ENCODE measurements at regions not wholly inside any gene's neighbourhood (a gene's known extent, or its start where the extent isn't known, plus 50 kb on each side); places are given as distances from the start of the nearest gene placed in this dataset.

DNA sequence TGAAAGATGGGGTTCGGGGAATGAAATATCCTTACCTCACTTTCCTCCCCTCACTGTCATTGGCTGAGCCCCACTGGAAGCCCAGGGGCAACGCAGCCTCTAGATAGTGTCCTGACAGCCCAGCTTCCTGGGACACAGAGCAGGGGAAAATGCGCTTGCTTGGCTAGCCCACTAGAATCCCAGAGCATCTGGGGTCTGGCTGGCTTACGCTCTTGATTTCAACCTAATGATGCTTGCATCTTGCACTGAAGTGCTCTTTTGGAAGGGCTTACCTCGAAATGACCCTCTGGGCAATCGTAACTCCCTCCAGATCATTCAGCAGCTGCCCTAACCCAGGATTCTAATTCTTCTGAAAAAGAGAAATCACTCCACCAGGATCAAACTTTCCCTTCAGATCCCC lies 147.6 kb downstream of the SOX9 start:
- Histone ChIP-seq H3K27ac (no peak overlapping the region), H3K27me3 (replicated peaks) (no peaks in the 10 kb centered on the region), H3K4me3 (ENCODE audit: low read depth, low read length) (no peak overlapping the region), H3K36me3 (replicated peaks) (no peaks in the 10 kb centered on the region)
- no peak for DNase-seq
- in situ Hi-C loops (cut with HindIII; ENCODE audit: low pct_ligation_motif_present, low sequenced_read_pairs) = no loop called here
- TF ChIP-seq, protein P1, sequence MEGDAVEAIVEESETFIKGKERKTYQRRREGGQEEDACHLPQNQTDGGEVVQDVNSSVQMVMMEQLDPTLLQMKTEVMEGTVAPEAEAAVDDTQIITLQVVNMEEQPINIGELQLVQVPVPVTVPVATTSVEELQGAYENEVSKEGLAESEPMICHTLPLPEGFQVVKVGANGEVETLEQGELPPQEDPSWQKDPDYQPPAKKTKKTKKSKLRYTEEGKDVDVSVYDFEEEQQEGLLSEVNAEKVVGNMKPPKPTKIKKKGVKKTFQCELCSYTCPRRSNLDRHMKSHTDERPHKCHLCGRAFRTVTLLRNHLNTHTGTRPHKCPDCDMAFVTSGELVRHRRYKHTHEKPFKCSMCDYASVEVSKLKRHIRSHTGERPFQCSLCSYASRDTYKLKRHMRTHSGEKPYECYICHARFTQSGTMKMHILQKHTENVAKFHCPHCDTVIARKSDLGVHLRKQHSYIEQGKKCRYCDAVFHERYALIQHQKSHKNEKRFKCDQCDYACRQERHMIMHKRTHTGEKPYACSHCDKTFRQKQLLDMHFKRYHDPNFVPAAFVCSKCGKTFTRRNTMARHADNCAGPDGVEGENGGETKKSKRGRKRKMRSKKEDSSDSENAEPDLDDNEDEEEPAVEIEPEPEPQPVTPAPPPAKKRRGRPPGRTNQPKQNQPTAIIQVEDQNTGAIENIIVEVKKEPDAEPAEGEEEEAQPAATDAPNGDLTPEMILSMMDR (IDR thresholded peaks at IDR 0.05; ENCODE audit: low read depth, low read length, missing control alignments) = no peak

DNA sequence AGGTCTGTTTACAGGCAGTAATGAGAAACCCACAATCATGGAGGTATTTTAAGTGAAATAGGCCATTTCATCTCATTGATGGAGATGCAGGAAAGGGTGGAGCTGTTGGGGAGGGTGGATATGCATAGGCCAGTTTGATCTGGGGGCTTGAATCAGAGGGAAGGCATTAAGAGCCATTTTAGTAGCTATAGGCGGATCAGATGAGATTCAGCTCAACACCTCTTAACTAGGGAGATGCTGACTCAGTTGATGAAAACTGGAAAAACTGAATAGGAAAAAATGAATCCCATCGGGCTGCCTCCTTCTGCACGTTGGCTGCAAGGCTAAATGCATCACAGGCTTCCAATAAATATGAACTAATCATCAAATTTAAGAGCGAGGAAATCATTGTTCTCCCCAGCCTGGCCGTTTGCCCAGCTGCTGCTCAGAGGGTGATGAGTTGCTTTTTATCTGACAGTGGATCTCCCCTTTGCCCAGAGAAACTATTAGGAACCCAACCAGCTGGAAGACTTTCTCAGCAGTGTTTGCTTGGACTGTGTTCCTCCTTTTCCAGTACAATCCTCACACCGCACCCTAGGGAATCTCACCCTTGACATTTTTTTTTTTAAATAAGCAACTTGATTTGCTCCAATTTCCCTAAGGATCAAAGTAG lies 149.6 kb downstream of the SOX9 start:
- peak; percentile 26 for DNase-seq
- Histone ChIP-seq H3K4me3 (ENCODE audit: low read depth, low read length) (no peak overlapping the region), H3K27ac (no peak overlapping the region), H3K36me3 (replicated peaks) (no peaks in the 10 kb centered on the region), H3K27me3 (replicated peaks) (no peaks in the 10 kb centered on the region)
- in situ Hi-C loops (cut with HindIII; ENCODE audit: low pct_ligation_motif_present, low sequenced_read_pairs) = no loop called here
- TF ChIP-seq, protein P1 (IDR thresholded peaks at IDR 0.05; ENCODE audit: low read depth, low read length, missing control alignments) = no peak

DNA sequence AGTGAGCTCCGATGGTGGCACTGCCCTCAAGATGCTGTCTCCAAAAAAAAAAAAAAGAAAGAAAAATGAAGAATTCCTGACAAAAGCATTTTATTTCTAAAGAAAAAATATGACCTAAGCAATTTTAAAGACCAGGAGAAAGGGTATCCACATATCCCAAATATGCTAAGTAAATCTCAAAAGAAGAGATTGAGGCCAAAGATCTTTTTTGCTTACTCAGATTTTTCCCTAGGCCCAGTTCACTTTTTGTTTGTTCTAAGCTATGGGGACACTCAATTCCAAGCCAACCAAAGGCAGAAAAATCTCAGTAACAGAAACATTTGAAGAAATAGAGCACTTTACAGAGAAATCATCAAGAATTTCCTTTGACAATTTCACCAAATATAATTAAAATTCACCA lies 150.8 kb downstream of the SOX9 start:
- Histone ChIP-seq H3K4me3 (ENCODE audit: low read depth, low read length) (no peak overlapping the region), H3K27ac (no peak overlapping the region), H3K27me3 (replicated peaks) (no peaks in the 10 kb centered on the region), H3K36me3 (replicated peaks) (no peaks in the 10 kb centered on the region)
- TF ChIP-seq, protein P1 (IDR thresholded peaks at IDR 0.05; ENCODE audit: low read depth, low read length, missing control alignments) = no peak
- in situ Hi-C loops (cut with HindIII; ENCODE audit: low pct_ligation_motif_present, low sequenced_read_pairs) = no loop called here
- no peak for DNase-seq

DNA sequence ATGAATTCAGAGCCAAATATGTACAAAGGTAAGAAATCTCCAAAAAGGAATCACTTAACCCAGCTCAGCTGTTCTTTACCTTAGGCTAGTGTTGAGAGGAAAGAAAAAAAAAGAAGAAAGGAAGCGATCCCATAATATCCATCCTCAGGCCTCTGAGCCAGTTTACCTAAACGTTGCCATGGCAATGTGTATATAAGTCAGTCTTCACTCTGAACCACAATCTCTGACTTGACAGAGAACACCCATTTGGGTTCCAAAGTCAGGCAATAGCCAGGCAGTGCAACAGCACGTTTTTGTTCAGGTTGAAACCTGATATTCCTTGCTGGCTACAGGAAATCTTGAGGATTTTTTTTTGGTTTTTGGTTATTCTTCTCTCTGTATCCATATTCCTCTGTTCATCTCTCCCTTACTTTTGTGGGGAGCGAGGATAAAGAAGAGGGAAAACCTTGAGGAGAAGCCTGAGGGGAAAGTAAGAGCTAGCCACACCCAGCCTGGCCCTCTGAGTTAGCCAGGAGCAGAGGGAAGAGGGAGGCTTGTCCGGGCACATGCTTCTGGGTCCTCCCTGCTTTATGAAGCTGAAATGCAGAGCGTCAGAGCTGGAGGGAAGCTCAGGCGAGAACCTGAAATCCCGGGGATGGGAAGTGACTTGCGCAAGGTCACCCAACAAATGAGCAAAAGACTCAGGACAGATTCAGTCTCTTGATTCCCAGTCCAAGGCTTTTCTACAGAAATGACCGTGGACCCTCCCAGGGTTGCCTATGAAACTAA lies 152.7 kb downstream of the SOX9 start:
- Histone ChIP-seq H3K36me3 (replicated peaks) (no peaks in the 10 kb centered on the region), H3K27ac (no peak overlapping the region), H3K27me3 (replicated peaks) (no peaks in the 10 kb centered on the region), H3K4me3 (ENCODE audit: low read depth, low read length) (no peak overlapping the region)
- DNase-seq = no peak
- in situ Hi-C loops (cut with HindIII; ENCODE audit: low pct_ligation_motif_present, low sequenced_read_pairs) = no loop called here
- TF ChIP-seq, protein P1 (IDR thresholded peaks at IDR 0.05; ENCODE audit: low read depth, low read length, missing control alignments) = no peak

- no peak for DNase-seq
- no peak overlapping the region for H3K4me3 ChIP-seq (ENCODE audit: low read depth, low read length)
- no peak overlapping the region for H3K27ac ChIP-seq
- H3K36me3 ChIP-seq (replicated peaks) = no peaks in the 10 kb centered on the region
- no peaks in the 10 kb centered on the region for H3K27me3 ChIP-seq (replicated peaks)
- in situ Hi-C loops (cut with HindIII; ENCODE audit: low pct_ligation_motif_present, low sequenced_read_pairs) = no loop called here
- TF ChIP-seq, protein P1 (IDR thresholded peaks at IDR 0.05; ENCODE audit: low read depth, low read length, missing control alignments) = no peak
These were observed 153.8 kb downstream of the SOX9 start for GRCh38 chr17:72274614-72275013.

Data from brain microvascular endothelial cell (primary cell).